Esophagus muscularis mucosa (tissue), 3 donors: ENCODE measurements at regions not wholly inside any gene's neighbourhood (a gene's known extent, or its start where the extent isn't known, plus 50 kb on each side); places are given as distances from the start of the nearest gene placed in this dataset.

ENCODE experiments used
- CTCF ChIP-seq, 3 experiments: fragments of 200-600 bp in 2 of 3; fragments of 450-650 bp in 1 of 3; sonication (generic) in 2 of 3; IDR thresholded peaks; one replicate each; pipeline ENCODE4 v1.5.1; 2017 to 2019; ENCODE audit warnings: antibody characterized with exemption in 3 of 3, mild to moderate bottlenecking in 2 of 3, moderate library complexity in 1 of 3
- POLR2A ChIP-seq: fragments of 450-650 bp; IDR thresholded peaks from one replicate; pipeline ENCODE4 v1.6.1; 2017; ENCODE audit warnings: antibody characterized with exemption, moderate library complexity, mild to moderate bottlenecking, low read depth

- TF ChIP-seq CTCF (IDR thresholded peaks at IDR 0.05) (no peak), POLR2A (no peak)
Observed at GRCh38 chr1:194857413-194857812, 1671.0 kb upstream of the B3GALT2 start.
